Activated T-cell treated with anti-CD3 and anti-CD28 coated beads, Interleukin-2, amount 50 U/mL, for 24 hours (primary cell): ENCODE measurements at regions not wholly inside any gene's neighbourhood (a gene's known extent, or its start where the extent isn't known, plus 50 kb on each side); places are given as distances from the start of the nearest gene placed in this dataset.

Source experiments
- DNase-seq: peaks from one replicate; pipeline ENCODE4 v3.0.0-alpha.2; 2020
- H3K27ac Mint-ChIP-seq: 2 replicates; pipeline ENCODE4 v1.8.0; 2020; ENCODE audit warnings: mild to moderate bottlenecking, mixed read lengths
- H3K27me3 Mint-ChIP-seq: 2 replicates; pipeline ENCODE4 v1.8.0; 2020; ENCODE audit warnings: mixed read lengths
- H3K36me3 Mint-ChIP-seq: 2 replicates; pipeline ENCODE4 v1.8.0; 2020; ENCODE audit warnings: low read depth, mixed read lengths
- H3K4me1 Mint-ChIP-seq: 2 replicates; pipeline ENCODE4 v1.8.0; 2020; ENCODE audit warnings: low read depth, mixed read lengths
- H3K4me3 Mint-ChIP-seq: 2 replicates; pipeline ENCODE4 v1.8.0; 2020; ENCODE audit warnings: mild to moderate bottlenecking, moderate library complexity, mixed read lengths
- H3K9me3 Mint-ChIP-seq: 2 replicates; pipeline ENCODE4 v1.8.0; 2020; ENCODE audit warnings: mixed read lengths

DNA sequence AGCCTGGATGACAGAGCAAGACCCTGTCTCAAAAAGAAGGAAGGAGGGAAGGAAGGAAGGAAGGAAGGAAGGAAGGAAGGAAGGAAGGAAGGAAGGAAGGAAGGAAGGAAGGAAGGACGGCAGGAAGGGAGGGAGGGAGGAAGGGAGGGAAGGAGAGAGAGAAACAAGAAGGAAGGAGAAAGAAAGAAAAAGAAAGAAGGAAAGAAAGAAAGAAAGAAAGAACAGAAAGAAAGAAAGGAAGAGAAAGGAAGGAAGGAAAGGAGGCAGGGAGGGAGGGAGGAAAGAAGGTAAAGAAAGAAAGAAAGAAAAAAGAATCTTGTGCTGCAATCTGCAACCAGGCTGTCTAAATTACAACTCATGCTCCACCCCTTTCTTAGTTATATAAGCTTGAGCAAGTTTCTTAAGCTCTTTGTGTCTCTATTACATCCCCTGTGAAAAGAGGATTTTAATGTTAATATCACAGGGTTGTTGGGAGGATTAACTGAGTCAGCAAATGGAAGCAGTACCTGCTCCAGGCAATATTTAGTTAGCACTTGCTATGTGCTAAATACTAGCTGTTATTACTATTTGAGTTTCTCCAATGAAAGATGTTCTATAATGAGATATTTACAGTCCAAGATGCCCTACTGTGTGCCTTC, 917.9 kb upstream of the AUTS2 start:
- Mint-ChIP-seq H3K4me3 (no peak overlapping the region), H3K9me3 (peaks cover 16% of the 10 kb centered on the region)

DNA sequence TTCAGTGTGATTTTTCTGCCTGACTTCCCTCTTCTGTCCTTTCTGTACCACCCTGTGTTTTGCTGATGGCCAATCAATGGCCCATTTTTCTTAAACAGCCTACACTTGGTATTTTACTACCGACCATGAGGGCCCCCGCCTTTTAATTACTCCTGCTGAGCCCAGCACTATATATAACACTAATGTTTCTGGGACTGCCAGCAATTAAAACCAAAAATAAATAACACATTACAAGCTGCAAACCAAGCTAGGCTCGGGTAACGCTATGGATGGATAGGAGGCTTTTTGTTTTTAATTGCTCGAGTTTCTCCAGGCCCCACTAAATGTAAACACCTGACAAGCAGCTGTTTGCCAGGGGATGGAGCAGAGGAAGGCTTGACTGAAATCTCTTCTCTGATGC, 915.4 kb upstream of the AUTS2 start:
- H3K9me3 Mint-ChIP-seq, result peaks cover 12% of the 10 kb centered on the region
- H3K36me3 Mint-ChIP-seq, result no peaks in the 10 kb centered on the region
- no peak overlapping the region for H3K27ac Mint-ChIP-seq
- no peaks in the 10 kb centered on the region for H3K27me3 Mint-ChIP-seq
- no peak overlapping the region for H3K4me3 Mint-ChIP-seq
- H3K4me1 Mint-ChIP-seq, result no peaks in the 10 kb centered on the region
- DNase-seq, result no peak

More for the DNA sequence above, 917.9 kb upstream of the AUTS2 start:
- H3K36me3 Mint-ChIP-seq, result no peaks in the 10 kb centered on the region
- no peaks in the 10 kb centered on the region for H3K27me3 Mint-ChIP-seq
- H3K4me1 Mint-ChIP-seq, result no peaks in the 10 kb centered on the region
- H3K27ac Mint-ChIP-seq, result no peak overlapping the region
- no peak for DNase-seq

DNA sequence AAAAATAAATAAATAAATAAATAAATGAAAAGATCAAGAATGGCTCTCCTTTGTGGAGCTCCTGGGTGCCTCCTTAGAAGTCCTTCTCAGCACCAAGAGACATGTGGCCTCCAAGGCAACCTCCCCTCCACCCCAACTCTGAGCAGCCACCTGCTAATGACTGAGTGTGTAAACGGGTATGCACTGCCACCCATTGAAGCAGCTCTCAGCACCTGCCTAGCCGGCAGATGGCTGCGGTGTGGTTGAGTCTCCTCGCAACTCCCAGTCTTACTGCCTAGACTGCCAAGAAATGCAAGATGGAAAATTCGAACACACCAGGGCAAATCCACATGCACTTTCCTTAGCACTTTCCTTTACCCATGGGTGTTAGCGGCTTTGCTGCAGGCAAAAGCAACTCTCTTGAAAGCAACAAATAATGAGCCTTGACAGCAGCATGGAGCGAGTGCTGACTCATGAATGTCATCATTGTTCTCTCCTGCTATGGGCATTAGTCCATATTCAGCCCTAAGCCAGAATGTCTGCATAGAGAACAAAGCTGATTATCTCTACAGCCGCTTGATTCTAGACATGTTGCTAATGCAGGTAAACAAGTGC, 913.9 kb upstream of the AUTS2 start:
- no peaks in the 10 kb centered on the region for H3K27me3 Mint-ChIP-seq
- peaks cover 15% of the 10 kb centered on the region for H3K9me3 Mint-ChIP-seq
- DNase-seq, result no peak
- H3K36me3 Mint-ChIP-seq, result no peaks in the 10 kb centered on the region
- H3K4me3 Mint-ChIP-seq, result no peak overlapping the region
- H3K27ac Mint-ChIP-seq, result no peak overlapping the region
- H3K4me1 Mint-ChIP-seq, result no peaks in the 10 kb centered on the region

DNA sequence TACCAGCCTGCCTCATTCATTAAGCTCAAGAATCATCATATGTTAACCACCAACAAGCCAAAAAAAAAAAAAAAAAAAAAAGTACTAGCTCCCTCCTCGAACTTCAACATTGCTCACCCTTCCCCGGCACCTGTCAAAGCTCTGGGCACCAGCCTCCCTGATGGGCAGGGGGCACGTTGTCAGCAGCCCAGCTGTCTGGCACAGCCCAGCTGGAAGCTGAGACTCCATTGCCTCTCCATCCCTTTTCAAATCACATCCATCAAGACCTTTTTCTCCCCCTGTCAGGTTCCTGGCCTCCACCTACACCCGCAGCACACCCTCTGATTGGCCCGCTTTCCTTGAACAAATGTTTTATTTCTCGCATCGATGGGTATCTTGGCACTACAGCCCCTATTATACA, 913.3 kb upstream of the AUTS2 start:
- Mint-ChIP-seq H3K27ac (no peak overlapping the region), H3K4me1 (no peaks in the 10 kb centered on the region), H3K9me3 (peaks cover 15% of the 10 kb centered on the region), H3K4me3 (no peak overlapping the region), H3K36me3 (no peaks in the 10 kb centered on the region), H3K27me3 (no peaks in the 10 kb centered on the region)
- DNase-seq, result no peak

- Mint-ChIP-seq H3K27me3 (no peaks in the 10 kb centered on the region), H3K36me3 (no peaks in the 10 kb centered on the region), H3K27ac (no peak overlapping the region), H3K9me3 (peaks cover 19% of the 10 kb centered on the region), H3K4me1 (no peaks in the 10 kb centered on the region), H3K4me3 (no peak overlapping the region)
- DNase-seq, result no peak
These were observed 909.7 kb upstream of the AUTS2 start for GRCh38 chr7:68688416-68689086.

DNA sequence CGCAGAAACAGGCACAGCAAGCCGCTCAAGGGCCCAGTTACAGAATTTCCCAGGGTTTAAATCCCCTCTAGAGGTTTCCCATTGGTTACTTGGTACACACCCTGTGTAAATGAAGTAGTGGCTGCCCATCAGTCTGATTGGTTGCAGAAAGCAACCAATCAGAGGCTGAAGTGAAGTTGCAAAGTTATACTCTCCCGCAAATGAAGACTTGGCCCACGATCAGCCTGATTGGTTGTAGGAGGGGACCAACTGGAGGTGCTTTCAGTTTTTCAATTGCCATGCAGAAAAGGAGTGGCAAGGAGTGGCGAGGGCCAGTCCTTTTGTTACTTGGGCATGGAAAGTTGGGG, 909.2 kb upstream of the AUTS2 start:
- H3K27me3 Mint-ChIP-seq, result no peaks in the 10 kb centered on the region
- H3K27ac Mint-ChIP-seq, result no peak overlapping the region
- no peaks in the 10 kb centered on the region for H3K4me1 Mint-ChIP-seq
- no peak for DNase-seq
- H3K9me3 Mint-ChIP-seq, result peaks cover 19% of the 10 kb centered on the region
- no peak overlapping the region for H3K4me3 Mint-ChIP-seq
- H3K36me3 Mint-ChIP-seq, result no peaks in the 10 kb centered on the region

DNA sequence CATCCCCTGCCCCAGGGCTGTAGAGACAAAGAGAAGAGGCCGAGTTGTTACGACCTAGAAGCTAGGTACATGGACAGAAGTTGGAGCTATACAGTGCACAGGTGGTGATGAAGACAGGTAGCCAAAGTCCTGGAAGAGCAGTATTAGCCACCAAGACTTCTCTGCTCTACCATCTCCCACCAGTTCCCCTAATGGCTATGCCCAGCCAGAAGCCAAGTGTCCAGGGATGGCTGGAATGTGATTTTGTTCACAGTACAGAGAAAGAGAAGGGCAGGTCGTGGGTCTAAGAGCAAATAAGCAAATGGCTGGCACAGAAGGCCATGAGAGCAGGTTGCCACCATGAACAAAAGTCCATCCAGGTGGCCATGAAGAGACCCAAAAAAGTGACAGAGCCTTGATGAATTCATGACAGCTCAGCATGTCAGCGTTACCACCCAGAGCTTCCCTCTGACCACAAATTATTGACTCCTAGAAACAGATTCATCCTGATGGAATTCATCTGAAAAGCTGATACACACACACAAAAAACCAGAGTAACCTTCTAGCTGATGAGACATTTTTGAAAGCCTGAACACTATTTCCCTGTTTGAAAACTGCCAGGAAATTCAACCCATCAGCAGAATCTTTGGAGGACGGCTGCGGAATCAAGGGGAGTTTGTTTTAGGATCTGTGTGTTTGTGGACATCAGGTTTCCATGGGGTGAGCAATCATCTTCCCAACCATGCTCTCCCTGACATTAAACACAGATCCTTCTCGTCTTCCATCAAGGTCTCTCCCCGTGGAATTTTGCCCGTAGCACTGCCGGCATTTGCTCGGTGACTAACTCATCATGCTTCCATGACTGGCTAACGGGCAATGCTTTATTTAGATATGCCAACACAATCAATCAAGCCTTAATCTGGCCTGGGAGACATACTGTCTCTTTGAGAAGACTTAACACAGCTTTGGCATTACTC, 906.7 kb upstream of the AUTS2 start:
- H3K36me3 Mint-ChIP-seq, result no peaks in the 10 kb centered on the region
- H3K9me3 Mint-ChIP-seq, result peaks cover 11% of the 10 kb centered on the region
- H3K4me3 Mint-ChIP-seq, result no peak overlapping the region

GRCh38 chr7:68692511-68692910, 905.8 kb upstream of the AUTS2 start:
- H3K4me1 Mint-ChIP-seq, result no peaks in the 10 kb centered on the region
- H3K9me3 Mint-ChIP-seq, result peaks cover 11% of the 10 kb centered on the region
- H3K4me3 Mint-ChIP-seq, result no peak overlapping the region
- DNase-seq, result no peak
- no peak overlapping the region for H3K27ac Mint-ChIP-seq
- no peaks in the 10 kb centered on the region for H3K27me3 Mint-ChIP-seq
- H3K36me3 Mint-ChIP-seq, result no peaks in the 10 kb centered on the region

More for the DNA sequence above, 906.7 kb upstream of the AUTS2 start:
- Mint-ChIP-seq H3K27me3 (no peaks in the 10 kb centered on the region), H3K27ac (no peak overlapping the region), H3K4me1 (no peaks in the 10 kb centered on the region)
- no peak for DNase-seq

- H3K4me3 Mint-ChIP-seq, result no peak overlapping the region
- no peak overlapping the region for H3K27ac Mint-ChIP-seq
- no peaks in the 10 kb centered on the region for H3K4me1 Mint-ChIP-seq
- peaks cover 6% of the 10 kb centered on the region for H3K9me3 Mint-ChIP-seq
- no peaks in the 10 kb centered on the region for H3K27me3 Mint-ChIP-seq
- no peaks in the 10 kb centered on the region for H3K36me3 Mint-ChIP-seq
- no peak for DNase-seq
These were observed 903.6 kb upstream of the AUTS2 start for GRCh38 chr7:68694656-68695055.

DNA sequence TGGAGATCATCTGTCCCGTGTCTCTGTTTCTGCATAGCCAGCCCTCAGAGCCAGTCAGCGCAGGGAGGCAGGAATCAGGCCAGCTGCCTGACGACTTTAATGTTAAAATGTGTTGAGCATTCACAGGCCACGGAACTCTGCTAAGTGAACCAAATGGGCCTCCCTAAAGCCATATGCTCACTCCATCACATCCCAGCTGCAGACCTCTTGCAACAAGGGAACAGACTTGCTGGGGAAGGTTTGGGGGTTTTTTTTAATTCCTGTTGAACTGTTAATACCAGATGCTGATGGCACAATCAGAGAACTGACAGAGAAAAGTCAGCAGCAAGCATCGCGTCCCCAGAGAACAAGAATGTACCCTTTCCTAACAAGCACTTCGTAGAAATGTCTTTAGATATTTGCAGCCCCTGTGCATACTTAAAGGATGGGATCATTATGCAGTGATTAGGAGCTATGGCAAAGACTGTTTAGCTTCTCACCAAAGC, 900.4 kb upstream of the AUTS2 start:
- Mint-ChIP-seq H3K36me3 (no peaks in the 10 kb centered on the region), H3K27ac (no peak overlapping the region), H3K4me1 (no peaks in the 10 kb centered on the region), H3K4me3 (no peak overlapping the region), H3K27me3 (no peaks in the 10 kb centered on the region), H3K9me3 (peaks cover 8% of the 10 kb centered on the region)
- no peak for DNase-seq

DNA sequence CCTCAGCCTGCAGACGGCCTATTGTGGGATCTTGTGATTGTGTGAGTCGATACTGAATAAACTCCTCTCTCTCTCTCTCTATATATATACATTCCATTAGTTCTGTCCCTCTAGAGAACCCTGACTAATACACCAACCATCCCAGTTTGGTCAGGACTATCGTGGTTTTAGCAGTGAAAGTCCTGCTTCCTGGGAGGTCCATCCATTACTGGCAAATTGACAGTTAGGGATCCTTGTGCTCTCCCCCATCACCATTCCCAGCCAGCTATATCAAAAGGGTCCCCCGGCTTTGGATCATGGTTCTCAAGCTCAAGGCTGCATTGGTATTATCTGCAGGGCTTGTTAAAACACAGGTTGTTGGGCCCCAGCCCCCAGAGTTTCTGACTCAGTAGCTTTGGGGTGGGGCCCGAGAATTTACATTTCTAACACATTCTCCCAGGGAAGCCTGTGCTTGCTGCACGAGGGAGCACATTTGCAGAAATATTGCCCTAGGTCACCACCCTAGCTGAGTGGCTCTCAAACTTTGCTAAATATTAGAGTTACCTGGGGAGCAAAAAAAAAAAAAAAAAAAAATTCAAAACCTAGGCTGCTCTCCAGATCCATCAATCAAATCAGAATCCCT, 899.1 kb upstream of the AUTS2 start:
- no peaks in the 10 kb centered on the region for H3K36me3 Mint-ChIP-seq
- no peak overlapping the region for H3K4me3 Mint-ChIP-seq
- no peaks in the 10 kb centered on the region for H3K27me3 Mint-ChIP-seq
- DNase-seq, result no peak
- peaks cover 8% of the 10 kb centered on the region for H3K9me3 Mint-ChIP-seq
- no peaks in the 10 kb centered on the region for H3K4me1 Mint-ChIP-seq
- H3K27ac Mint-ChIP-seq, result no peak overlapping the region

DNA sequence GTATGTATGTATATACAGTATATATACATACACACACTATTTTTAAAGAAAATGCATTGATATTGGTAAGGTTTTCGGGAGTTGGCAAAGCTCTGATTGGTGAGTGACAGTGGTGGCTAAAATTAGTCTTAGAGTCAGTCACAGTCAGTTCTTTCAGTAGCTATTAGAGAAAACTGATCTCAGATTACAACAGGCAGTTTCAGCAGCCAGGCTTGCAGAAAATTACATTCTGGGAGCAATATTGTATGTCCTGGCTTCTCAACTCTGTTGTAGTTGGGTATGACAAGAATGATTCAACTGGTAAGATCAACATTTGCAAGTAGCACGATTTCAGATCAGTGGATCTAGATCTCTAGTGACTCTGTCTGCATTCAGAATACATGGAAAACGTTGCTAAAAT, 897.9 kb upstream of the AUTS2 start:
- peaks cover 12% of the 10 kb centered on the region for H3K9me3 Mint-ChIP-seq
- no peak for DNase-seq

DNA sequence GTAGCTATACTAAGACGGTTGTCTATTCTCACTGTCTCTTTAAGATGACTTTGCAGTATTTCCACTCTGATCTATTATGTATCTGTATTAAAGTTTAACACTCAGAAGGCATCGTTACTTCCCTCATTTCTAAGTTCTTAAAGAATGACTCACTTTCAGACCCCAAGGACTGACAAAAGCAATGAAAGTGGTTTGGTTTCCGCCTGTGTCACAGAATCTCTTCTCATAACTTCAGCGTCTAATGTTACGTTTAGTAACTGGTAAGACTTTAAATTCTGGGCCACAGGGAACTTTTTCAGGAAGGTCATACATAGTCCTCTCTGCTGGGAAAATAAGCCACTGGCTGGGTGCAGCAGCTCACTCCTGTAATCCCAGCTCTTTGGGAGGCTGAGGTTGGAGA, 892.0 kb upstream of the AUTS2 start:
- Mint-ChIP-seq H3K4me3 (no peak overlapping the region), H3K4me1 (no peaks in the 10 kb centered on the region), H3K36me3 (no peaks in the 10 kb centered on the region), H3K27me3 (no peaks in the 10 kb centered on the region), H3K27ac (no peak overlapping the region), H3K9me3 (peaks cover 29% of the 10 kb centered on the region)
- DNase-seq, result no peak

More for the DNA sequence above, 897.9 kb upstream of the AUTS2 start:
- Mint-ChIP-seq H3K27ac (no peak overlapping the region), H3K4me1 (no peaks in the 10 kb centered on the region), H3K27me3 (no peaks in the 10 kb centered on the region), H3K4me3 (no peak overlapping the region), H3K36me3 (no peaks in the 10 kb centered on the region)

GRCh38 chr7:68707159-68707558, 891.1 kb upstream of the AUTS2 start:
- H3K4me3 Mint-ChIP-seq, result no peak overlapping the region
- peaks cover 29% of the 10 kb centered on the region for H3K9me3 Mint-ChIP-seq
- no peaks in the 10 kb centered on the region for H3K27me3 Mint-ChIP-seq
- no peak for DNase-seq
- H3K4me1 Mint-ChIP-seq, result no peaks in the 10 kb centered on the region
- H3K27ac Mint-ChIP-seq, result no peak overlapping the region
- no peaks in the 10 kb centered on the region for H3K36me3 Mint-ChIP-seq
